ENCODE measurements at regions not wholly inside any gene's neighbourhood (a gene's known extent, or its start where the extent isn't known, plus 50 kb on each side); places are given as distances from the start of the nearest gene placed in this dataset.

DNA sequence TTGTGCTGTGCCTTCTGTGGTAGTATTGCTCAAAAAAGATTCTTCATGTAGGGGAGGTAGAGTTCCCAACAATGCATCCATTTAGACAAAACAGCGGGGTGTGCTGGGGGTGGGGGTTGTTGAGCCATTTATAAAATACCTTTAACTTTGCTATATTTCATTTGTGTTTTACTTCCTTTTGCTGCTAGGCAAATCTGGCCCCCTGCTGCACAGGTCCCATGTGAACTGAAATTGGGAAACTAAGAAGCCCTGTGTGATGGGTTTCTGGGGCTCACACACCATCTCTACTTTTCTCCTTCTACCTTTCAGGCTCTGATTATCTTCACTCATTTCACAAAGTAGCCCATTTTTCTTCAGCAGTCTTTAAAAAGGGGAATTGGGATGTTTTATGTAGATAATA is 52.7 kb upstream of the ITGA4 start:
- intact Hi-C loops (cut with DNase I; ENCODE audit: low total_unique reads), result no loop called here
- H3K4me3 ChIP-seq, result no peak overlapping the region
- H3K4me1 ChIP-seq, result no peaks in the 10 kb centered on the region
- no peaks in the 10 kb centered on the region for H3K27me3 ChIP-seq
- no peaks in the 10 kb centered on the region for H3K36me3 ChIP-seq
- no peak overlapping the region for H3K27ac ChIP-seq
- TF ChIP-seq CTCF (IDR thresholded peaks at IDR 0.05) (no peak), POLR2A (IDR thresholded peaks at IDR 0.05) (no peak), POLR2AphosphoS5 (IDR thresholded peaks at IDR 0.05) (no peak)
- H3K9me3 ChIP-seq, result no peaks in the 10 kb centered on the region
- no peak for DNase-seq (ENCODE audit: low spot score in 2 of 2)

GRCh38 chr2:181407171-181407570 is 50.0 kb upstream of the ITGA4 start:
- no peak for DNase-seq (ENCODE audit: low spot score in 2 of 2)
- Histone ChIP-seq H3K27me3 (no peaks in the 10 kb centered on the region), H3K27ac (no peak overlapping the region), H3K4me1 (no peaks in the 10 kb centered on the region), H3K4me3 (no peak overlapping the region), H3K9me3 (no peaks in the 10 kb centered on the region), H3K36me3 (no peaks in the 10 kb centered on the region)
- intact Hi-C loops (cut with DNase I; ENCODE audit: low total_unique reads), result no loop called here
- TF ChIP-seq POLR2A (IDR thresholded peaks at IDR 0.05) (no peak), POLR2AphosphoS5 (IDR thresholded peaks at IDR 0.05) (no peak), CTCF (IDR thresholded peaks at IDR 0.05) (no peak)

All from breast epithelium (tissue), 4 donors.